ENCODE measurements at regions not wholly inside any gene's neighbourhood (a gene's known extent, or its start where the extent isn't known, plus 50 kb on each side); places are given as distances from the start of the nearest gene placed in this dataset.

DNA sequence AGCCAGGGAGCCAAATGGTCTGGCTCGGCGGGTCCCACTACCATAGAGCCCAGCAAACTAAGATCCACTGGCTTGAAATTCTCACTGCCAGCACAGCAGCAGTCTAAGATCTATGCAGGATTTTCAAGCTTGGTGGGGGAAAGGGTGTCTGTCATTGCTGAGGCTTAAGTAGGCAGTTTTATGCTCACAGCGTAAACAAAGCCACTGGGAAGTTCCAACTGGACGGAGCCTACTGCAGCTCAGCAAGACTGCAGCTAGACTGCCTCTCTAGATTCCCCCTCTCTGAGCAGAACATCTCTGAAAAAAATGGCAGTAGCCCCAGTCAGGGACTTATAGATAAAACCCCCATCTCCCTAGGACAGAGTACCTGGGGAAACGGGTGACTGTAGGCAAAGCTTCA, 277.6 kb upstream of the PHF14 start:
- no peaks in the 10 kb centered on the region for H3K36me3 ChIP-seq (ENCODE audit: insufficient read depth, low read depth, low read length)
- no peak overlapping the region for H3K27ac ChIP-seq (ENCODE audit: low read length)
- H3K9me3 ChIP-seq (ENCODE audit: insufficient read depth, low read depth, low read length), result no peaks in the 10 kb centered on the region
- no peaks in the 10 kb centered on the region for H3K4me1 ChIP-seq (ENCODE audit: insufficient read depth, low read length)
- no peaks in the 10 kb centered on the region for H3K27me3 ChIP-seq (ENCODE audit: insufficient read depth, low read length)
- no peak overlapping the region for H3K4me3 ChIP-seq (ENCODE audit: low read length)
- H3K9ac ChIP-seq (ENCODE audit: low read depth, low read length), result no peak overlapping the region

DNA sequence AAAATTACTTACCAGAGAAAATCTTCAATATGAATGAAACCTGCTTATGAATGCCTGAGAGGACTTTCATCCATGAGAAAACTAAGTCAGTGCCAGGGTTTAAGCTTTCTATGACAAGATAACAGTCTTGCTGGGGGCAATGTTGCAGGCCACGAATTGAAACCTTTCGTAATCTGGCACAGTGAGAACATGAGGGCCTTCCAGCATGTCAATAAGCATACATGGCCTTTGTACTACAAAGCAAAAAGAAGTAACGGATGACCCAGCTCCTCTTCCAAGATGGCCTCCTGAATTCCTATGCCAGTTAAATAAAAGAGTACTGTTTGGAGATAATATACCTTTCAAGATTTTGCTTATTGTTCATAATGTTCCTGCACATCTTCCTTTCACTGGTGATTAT, 270.6 kb upstream of the PHF14 start:
- Histone ChIP-seq H3K36me3 (ENCODE audit: insufficient read depth, low read depth, low read length) (no peaks in the 10 kb centered on the region), H3K27ac (ENCODE audit: low read length) (no peak overlapping the region), H3K27me3 (ENCODE audit: insufficient read depth, low read length) (no peaks in the 10 kb centered on the region), H3K9me3 (ENCODE audit: insufficient read depth, low read depth, low read length) (no peaks in the 10 kb centered on the region), H3K4me3 (ENCODE audit: low read length) (no peak overlapping the region), H3K9ac (ENCODE audit: low read depth, low read length) (no peak overlapping the region), H3K4me1 (ENCODE audit: insufficient read depth, low read length) (no peaks in the 10 kb centered on the region)

DNA sequence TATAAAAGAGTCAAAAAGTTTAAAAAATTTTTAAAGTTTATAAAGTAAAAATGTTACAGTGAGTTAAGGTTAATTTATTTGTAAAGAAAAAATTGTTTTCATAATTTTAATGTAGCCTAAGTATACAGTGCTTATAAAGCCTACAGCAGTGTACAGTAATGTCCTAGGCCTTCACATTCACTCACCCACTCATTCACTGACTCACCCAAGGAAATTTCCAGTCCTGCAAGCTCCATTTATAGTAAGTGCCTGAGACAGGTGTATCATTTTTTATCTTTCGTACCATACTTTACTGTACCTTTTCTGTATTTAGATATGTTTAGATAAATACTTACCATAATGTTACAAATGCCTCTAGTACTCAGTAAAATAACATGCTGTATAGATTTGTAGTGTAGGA, 269.7 kb upstream of the PHF14 start:
- no peaks in the 10 kb centered on the region for H3K9me3 ChIP-seq (ENCODE audit: insufficient read depth, low read depth, low read length)
- H3K9ac ChIP-seq (ENCODE audit: low read depth, low read length), result no peak overlapping the region
- H3K4me1 ChIP-seq (ENCODE audit: insufficient read depth, low read length), result no peaks in the 10 kb centered on the region
- H3K4me3 ChIP-seq (ENCODE audit: low read length), result no peak overlapping the region
- no peaks in the 10 kb centered on the region for H3K27me3 ChIP-seq (ENCODE audit: insufficient read depth, low read length)
- no peaks in the 10 kb centered on the region for H3K36me3 ChIP-seq (ENCODE audit: insufficient read depth, low read depth, low read length)
- no peak overlapping the region for H3K27ac ChIP-seq (ENCODE audit: low read length)

DNA sequence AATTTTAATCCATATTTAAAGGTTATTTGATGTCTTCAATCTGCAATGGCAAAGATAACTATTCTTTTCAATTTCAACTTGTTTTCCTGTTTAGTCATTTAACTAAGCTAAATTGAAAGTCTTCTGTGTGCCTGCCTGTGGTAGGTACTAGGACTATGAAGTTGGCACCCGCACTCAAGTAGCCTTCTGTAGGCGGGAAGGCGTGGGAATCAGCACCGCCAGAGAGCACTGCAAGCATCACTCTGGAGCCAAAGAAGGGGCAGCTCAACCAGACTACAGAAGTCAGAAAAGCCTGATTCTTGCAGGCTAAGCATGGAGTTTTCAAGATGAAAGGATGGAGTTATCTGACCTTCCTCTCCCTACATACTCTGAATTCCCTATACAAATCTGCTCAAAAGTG, 269.0 kb upstream of the PHF14 start:
- Histone ChIP-seq H3K4me1 (ENCODE audit: insufficient read depth, low read length) (no peaks in the 10 kb centered on the region), H3K9ac (ENCODE audit: low read depth, low read length) (no peak overlapping the region), H3K27me3 (ENCODE audit: insufficient read depth, low read length) (no peaks in the 10 kb centered on the region), H3K36me3 (ENCODE audit: insufficient read depth, low read depth, low read length) (no peaks in the 10 kb centered on the region), H3K9me3 (ENCODE audit: insufficient read depth, low read depth, low read length) (no peaks in the 10 kb centered on the region), H3K27ac (ENCODE audit: low read length) (no peak overlapping the region), H3K4me3 (ENCODE audit: low read length) (no peak overlapping the region)

DNA sequence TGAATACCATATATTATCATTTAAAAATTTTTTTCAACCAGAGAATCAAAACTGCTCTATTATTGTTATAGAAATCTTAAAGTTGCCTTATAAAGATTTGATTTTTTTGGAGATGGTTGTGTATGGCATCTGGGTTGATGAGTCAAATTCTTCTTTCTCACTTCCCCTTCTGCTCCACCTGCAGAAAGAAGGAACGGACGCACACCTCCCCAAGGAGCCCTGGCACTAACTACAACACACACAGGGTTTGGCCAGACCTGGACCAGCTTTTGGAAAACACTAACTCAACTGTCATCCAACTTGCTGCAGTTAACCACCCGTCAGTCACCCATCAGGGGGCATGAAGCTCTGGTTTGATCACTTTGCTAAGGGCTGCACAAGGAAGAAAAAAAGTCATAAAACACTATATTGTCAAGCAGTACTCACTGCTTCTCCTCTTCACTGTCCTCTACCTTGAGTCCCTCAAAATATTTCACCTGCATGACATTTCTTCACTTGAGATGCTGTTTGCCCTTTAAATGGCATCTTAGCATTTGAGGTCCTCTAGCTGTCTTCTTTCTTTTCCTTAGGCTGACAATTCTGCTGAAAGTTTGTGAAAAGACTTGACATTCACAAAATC, 266.7 kb upstream of the PHF14 start:
- H3K9me3 ChIP-seq (ENCODE audit: insufficient read depth, low read depth, low read length), result no peaks in the 10 kb centered on the region
- H3K27me3 ChIP-seq (ENCODE audit: insufficient read depth, low read length), result no peaks in the 10 kb centered on the region
- no peak overlapping the region for H3K27ac ChIP-seq (ENCODE audit: low read length)
- no peaks in the 10 kb centered on the region for H3K4me1 ChIP-seq (ENCODE audit: insufficient read depth, low read length)
- H3K4me3 ChIP-seq (ENCODE audit: low read length), result no peak overlapping the region
- H3K9ac ChIP-seq (ENCODE audit: low read depth, low read length), result no peak overlapping the region
- H3K36me3 ChIP-seq (ENCODE audit: insufficient read depth, low read depth, low read length), result no peaks in the 10 kb centered on the region

DNA sequence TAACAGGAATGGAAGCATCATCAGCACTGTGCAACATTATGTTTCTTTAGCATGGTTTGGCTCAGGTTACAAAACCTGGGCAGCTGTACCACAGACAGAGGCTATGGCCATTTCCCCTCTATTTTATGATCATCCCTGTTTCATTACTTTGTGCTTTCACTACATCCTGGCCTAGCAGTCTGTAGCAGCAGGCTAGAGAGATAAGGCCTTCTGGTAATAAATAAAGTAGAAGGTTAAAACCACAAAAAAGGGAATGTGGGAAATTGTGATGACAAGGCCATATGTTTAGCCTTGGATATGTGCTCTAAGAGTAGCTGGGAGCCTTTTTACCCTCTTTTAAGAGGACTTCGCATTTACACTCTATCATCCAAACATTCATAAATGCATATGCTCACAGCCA, 266.2 kb upstream of the PHF14 start:
- H3K4me3 ChIP-seq (ENCODE audit: low read length), result no peak overlapping the region
- no peaks in the 10 kb centered on the region for H3K27me3 ChIP-seq (ENCODE audit: insufficient read depth, low read length)
- H3K9me3 ChIP-seq (ENCODE audit: insufficient read depth, low read depth, low read length), result no peaks in the 10 kb centered on the region
- no peaks in the 10 kb centered on the region for H3K4me1 ChIP-seq (ENCODE audit: insufficient read depth, low read length)
- H3K27ac ChIP-seq (ENCODE audit: low read length), result no peak overlapping the region
- no peaks in the 10 kb centered on the region for H3K36me3 ChIP-seq (ENCODE audit: insufficient read depth, low read depth, low read length)
- H3K9ac ChIP-seq (ENCODE audit: low read depth, low read length), result no peak overlapping the region

DNA sequence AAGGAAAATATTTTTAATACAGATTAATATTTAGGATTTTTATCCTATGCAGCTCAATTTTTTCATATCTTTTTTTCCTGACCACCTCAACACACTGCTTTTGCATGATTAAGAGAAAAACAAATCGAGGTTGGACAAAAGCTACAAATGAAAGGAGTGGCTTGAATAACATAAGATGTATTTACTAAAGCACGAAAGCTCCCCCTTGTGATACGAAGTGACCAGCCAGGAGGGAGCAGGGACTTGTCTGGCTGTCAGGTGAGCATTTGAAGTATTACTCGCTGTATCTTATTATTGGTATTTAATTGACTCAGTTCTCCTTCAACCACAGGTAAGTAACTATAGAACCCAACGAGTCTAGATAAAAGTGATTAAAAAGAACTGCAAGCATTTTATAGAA, 265.2 kb upstream of the PHF14 start:
- H3K9ac ChIP-seq (ENCODE audit: low read depth, low read length), result no peak overlapping the region
- no peak overlapping the region for H3K27ac ChIP-seq (ENCODE audit: low read length)
- no peaks in the 10 kb centered on the region for H3K4me1 ChIP-seq (ENCODE audit: insufficient read depth, low read length)

DNA sequence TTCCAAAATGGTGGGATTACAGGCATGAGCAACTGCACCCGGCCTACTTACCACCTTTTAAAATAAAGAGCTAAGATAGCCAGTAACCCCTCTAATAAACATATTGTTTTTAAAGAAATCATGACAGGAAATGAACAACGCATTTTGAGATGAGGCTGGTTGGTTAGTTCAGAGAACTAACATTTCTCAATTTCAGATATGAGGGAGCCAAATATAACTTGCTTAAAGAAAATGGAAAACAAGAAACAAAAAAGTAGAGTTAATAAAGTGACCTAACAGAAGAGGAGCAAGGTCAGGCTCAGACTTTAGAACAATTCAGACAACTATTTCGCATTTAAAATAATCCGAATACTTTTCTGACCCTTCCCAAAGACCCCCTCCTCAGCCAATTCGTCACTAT, 254.9 kb upstream of the PHF14 start:
- Histone ChIP-seq H3K27ac (ENCODE audit: low read length) (no peak overlapping the region), H3K36me3 (ENCODE audit: insufficient read depth, low read depth, low read length) (no peaks in the 10 kb centered on the region), H3K9ac (ENCODE audit: low read depth, low read length) (no peak overlapping the region), H3K4me3 (ENCODE audit: low read length) (no peak overlapping the region), H3K9me3 (ENCODE audit: insufficient read depth, low read depth, low read length) (no peaks in the 10 kb centered on the region), H3K4me1 (ENCODE audit: insufficient read depth, low read length) (0 out of 2 replicates have a peak, but pooled peaks cover 3% of the 10 kb centered on the region), H3K27me3 (ENCODE audit: insufficient read depth, low read length) (no peaks in the 10 kb centered on the region)

More for the DNA sequence above, 265.2 kb upstream of the PHF14 start:
- Histone ChIP-seq H3K36me3 (ENCODE audit: insufficient read depth, low read depth, low read length) (no peaks in the 10 kb centered on the region), H3K27me3 (ENCODE audit: insufficient read depth, low read length) (no peaks in the 10 kb centered on the region), H3K4me3 (ENCODE audit: low read length) (no peak overlapping the region), H3K9me3 (ENCODE audit: insufficient read depth, low read depth, low read length) (no peaks in the 10 kb centered on the region)

DNA sequence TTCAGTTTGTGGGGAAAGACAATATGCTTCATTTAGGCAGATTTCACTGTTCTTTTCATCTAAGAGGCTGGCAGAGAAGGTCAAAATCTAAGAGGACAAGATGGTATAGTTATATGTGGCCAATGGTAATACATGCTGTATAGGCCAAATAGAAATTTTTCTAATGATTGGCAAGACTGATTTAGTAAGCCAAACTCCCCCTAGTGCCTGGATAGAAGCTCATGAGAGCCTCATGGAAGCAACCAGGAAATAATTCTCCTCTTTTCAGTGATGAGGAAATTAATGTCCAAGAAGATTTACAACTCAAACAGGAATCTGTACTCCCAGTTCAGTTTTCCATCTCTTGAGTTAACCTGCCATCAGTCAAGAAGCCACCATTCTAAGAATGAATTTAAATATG, 253.6 kb upstream of the PHF14 start:
- Histone ChIP-seq H3K27me3 (ENCODE audit: insufficient read depth, low read length) (no peaks in the 10 kb centered on the region), H3K27ac (ENCODE audit: low read length) (no peak overlapping the region), H3K9me3 (ENCODE audit: insufficient read depth, low read depth, low read length) (no peaks in the 10 kb centered on the region), H3K4me1 (ENCODE audit: insufficient read depth, low read length) (0 out of 2 replicates have a peak, but pooled peaks cover 3% of the 10 kb centered on the region), H3K36me3 (ENCODE audit: insufficient read depth, low read depth, low read length) (no peaks in the 10 kb centered on the region), H3K9ac (ENCODE audit: low read depth, low read length) (no peak overlapping the region), H3K4me3 (ENCODE audit: low read length) (no peak overlapping the region)

DNA sequence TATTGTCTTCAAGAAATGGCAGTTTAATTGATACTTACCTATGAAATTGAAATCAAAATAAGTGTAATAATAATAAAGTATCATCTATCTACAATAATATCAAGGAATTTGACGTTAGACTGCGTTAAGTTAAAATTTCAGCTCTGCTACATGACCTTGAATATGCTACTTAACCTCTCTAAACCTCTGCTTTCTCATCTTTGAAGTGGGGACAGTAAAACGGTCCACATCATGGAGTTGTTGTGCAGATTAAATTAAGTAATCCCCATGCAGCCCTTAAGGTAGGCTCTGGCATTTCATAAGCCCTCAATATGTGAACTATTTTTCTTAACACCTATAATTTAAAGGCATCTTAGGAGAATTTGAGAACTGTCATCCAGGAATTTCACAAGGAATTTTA, 252.4 kb upstream of the PHF14 start:
- Histone ChIP-seq H3K9ac (ENCODE audit: low read depth, low read length) (no peak overlapping the region), H3K27ac (ENCODE audit: low read length) (no peak overlapping the region), H3K9me3 (ENCODE audit: insufficient read depth, low read depth, low read length) (no peaks in the 10 kb centered on the region), H3K36me3 (ENCODE audit: insufficient read depth, low read depth, low read length) (no peaks in the 10 kb centered on the region), H3K27me3 (ENCODE audit: insufficient read depth, low read length) (no peaks in the 10 kb centered on the region), H3K4me1 (ENCODE audit: insufficient read depth, low read length) (0 out of 2 replicates have a peak, but pooled peaks cover 3% of the 10 kb centered on the region), H3K4me3 (ENCODE audit: low read length) (no peak overlapping the region)

DNA sequence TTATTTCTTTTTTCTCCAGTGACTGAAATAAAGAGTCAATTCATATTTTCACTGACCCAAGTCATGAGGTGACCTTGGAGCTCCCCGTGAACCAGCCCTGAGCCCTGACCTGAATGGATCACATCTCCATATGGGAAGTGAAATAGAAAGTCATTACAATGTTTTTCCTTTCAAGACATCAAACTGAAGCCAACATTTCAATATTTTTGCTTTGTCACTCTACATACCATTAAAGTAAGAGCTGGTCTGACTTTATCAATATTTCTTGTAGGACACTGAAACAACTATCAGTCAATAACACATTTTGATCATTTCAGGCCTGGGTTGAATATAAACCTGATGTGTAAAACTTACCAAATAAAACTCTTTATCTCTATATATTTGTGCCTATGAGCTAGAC, 249.8 kb upstream of the PHF14 start:
- no peaks in the 10 kb centered on the region for H3K27me3 ChIP-seq (ENCODE audit: insufficient read depth, low read length)
- H3K36me3 ChIP-seq (ENCODE audit: insufficient read depth, low read depth, low read length), result no peaks in the 10 kb centered on the region
- no peak overlapping the region for H3K9ac ChIP-seq (ENCODE audit: low read depth, low read length)
- no peak overlapping the region for H3K27ac ChIP-seq (ENCODE audit: low read length)
- no peak overlapping the region for H3K4me3 ChIP-seq (ENCODE audit: low read length)
- H3K9me3 ChIP-seq (ENCODE audit: insufficient read depth, low read depth, low read length), result no peaks in the 10 kb centered on the region
- H3K4me1 ChIP-seq (ENCODE audit: insufficient read depth, low read length), result 0 out of 2 replicates have a peak, but pooled peaks cover 2% of the 10 kb centered on the region

DNA sequence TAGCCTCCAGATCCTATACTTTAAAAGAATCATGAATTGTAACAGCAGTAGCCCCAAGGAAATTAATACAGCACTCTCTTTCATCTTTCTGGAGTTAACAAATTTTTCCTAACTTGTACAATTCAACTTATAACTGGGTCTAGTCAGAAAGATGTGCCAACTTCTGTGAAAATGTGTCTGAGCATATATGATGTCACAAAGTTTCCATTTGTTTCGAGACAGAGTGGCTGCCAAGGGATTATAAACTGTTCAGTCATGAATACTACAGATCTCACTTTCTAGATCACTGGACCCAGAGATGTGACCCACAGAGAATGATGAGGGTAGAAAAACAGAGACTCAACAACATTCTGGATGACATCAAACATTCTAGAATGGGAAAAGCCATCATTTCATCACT, 249.2 kb upstream of the PHF14 start:
- Histone ChIP-seq H3K4me3 (ENCODE audit: low read length) (no peak overlapping the region), H3K9me3 (ENCODE audit: insufficient read depth, low read depth, low read length) (no peaks in the 10 kb centered on the region), H3K27ac (ENCODE audit: low read length) (no peak overlapping the region), H3K27me3 (ENCODE audit: insufficient read depth, low read length) (no peaks in the 10 kb centered on the region), H3K4me1 (ENCODE audit: insufficient read depth, low read length) (no peaks in the 10 kb centered on the region), H3K36me3 (ENCODE audit: insufficient read depth, low read depth, low read length) (no peaks in the 10 kb centered on the region), H3K9ac (ENCODE audit: low read depth, low read length) (no peak overlapping the region)

Data from iPS-20b (cell line).